ENCODE measurements at regions not wholly inside any gene's neighbourhood (a gene's known extent, or its start where the extent isn't known, plus 50 kb on each side); places are given as distances from the start of the nearest gene placed in this dataset.

DNA sequence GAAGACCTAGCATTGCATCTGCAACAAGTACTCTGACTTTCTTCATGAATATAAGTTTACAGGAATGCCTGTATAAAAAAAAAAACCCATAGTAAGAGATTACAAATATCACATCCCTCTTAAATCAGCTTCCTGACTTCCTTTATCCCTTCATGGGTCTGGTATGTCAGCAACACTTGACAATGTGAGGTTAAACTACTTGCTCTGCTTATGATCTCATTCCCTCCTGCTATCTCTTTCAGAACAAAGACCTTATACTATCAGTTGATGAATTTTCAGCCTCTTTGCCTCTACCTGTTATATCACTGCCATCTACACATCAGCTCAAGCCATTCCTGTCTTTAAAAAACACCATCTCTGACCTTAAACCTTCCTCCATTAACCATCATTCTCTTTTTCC is 130.9 kb upstream of the SAMSN1 start:
- TF ChIP-seq CTCF (conservative IDR thresholded peaks at IDR 0.05; ENCODE audit: low read length): no peak
- no peak for TF ChIP-seq EZH2phosphoT487 (IDR thresholded peaks at IDR 0.05; ENCODE audit: borderline replicate concordance, low read depth, low read length)
